IPS DF 6.9 (cell line): ENCODE measurements at regions not wholly inside any gene's neighbourhood (a gene's known extent, or its start where the extent isn't known, plus 50 kb on each side); places are given as distances from the start of the nearest gene placed in this dataset.
"Not testable (repeated sequence)": the region's sequence is repeated elsewhere in the genome, so short reads cannot be mapped to it uniquely, and the experiment has no call there.

ENCODE experiments used
- DNase-seq: peaks from one replicate; pipeline ENCODE4 v3.0.0-alpha.2; 2013; ENCODE audit warnings: low read depth, low spot score
- H3K27ac ChIP-seq: one replicate; pipeline ENCODE4 v1.5.1; 2013; ENCODE audit warnings: low read length, control low read depth
- H3K27me3 ChIP-seq: 2 replicates; pipeline ENCODE4 v1.6.1; 2013; ENCODE audit warnings: mild to moderate bottlenecking, low read length; ENCODE audit not compliant: control insufficient read depth, insufficient read depth
- H3K36me3 ChIP-seq: 2 replicates; pipeline ENCODE4 v1.6.1; 2013; ENCODE audit warnings: low read length; ENCODE audit not compliant: control insufficient read depth, insufficient read depth
- H3K4me1 ChIP-seq: 2 replicates; pipeline ENCODE4 v1.6.1; 2013; ENCODE audit warnings: low read length; ENCODE audit not compliant: control insufficient read depth, insufficient read depth
- H3K4me3 ChIP-seq: 2 replicates; pipeline ENCODE4 v1.5.1; 2013; ENCODE audit warnings: mild to moderate bottlenecking, low read length
- H3K9me3 ChIP-seq: 2 replicates; pipeline ENCODE4 v1.6.1; 2013; ENCODE audit warnings: low read length, inconsistent platforms; ENCODE audit not compliant: control insufficient read depth, insufficient read depth
- WGBS: extraction: QIAGEN DNeasy Blood & Tissue Kit; methylation state at CpG from one replicate; pipeline ENCODE4 v1.1.7; 2013; ENCODE audit warnings: mixed read lengths, missing lambda C conversion rate; ENCODE audit not compliant: insufficient read length, insufficient coverage; 5-methylcytosine and 5-hydroxymethylcytosine counted together

DNA sequence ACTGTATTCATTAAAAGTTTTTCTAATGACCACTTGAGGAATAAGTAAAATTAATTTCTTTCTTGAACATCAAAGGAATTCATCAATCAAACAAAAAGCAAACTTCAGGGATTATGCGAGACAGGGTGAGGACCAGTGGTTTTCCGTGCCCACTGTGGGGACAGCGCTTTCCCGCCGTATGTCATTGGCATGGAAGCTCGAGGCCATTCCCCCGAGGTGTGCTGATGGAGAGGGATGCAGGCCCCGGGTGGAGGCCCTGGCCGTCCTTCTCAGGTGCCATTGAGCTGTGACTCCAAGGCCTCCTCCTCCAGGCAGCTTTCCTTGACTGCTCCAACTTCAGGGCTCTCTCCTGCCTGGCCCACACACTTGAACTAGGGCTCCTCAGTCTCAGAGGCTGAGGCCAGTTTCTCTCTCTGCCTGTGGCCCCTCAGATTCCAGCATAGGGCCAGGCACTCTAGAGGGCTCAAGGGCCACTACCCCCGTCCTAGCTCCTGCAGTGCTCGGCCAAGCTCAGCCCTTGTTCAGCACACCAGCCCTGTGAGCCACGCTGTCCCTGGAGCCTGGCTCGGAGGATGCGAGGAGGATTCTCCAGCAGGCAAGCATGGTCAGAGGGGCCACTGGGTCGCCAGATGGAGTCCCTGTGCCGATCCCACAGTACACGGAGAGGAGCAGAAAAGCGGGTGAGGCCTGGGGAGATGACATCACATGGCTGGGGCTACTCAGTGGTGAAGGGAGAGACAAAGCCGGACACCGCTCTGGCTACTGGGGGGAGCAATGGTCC, 248.0 kb upstream of the SGCG start:
- not testable (repeated sequence) for DNase-seq, H3K4me1 ChIP-seq, H3K27ac ChIP-seq, H3K9me3 ChIP-seq, H3K4me3 ChIP-seq, H3K27me3 ChIP-seq, H3K36me3 ChIP-seq
- no CpG with 5 or more reads among the region's 20 CpGs for WGBS

DNA sequence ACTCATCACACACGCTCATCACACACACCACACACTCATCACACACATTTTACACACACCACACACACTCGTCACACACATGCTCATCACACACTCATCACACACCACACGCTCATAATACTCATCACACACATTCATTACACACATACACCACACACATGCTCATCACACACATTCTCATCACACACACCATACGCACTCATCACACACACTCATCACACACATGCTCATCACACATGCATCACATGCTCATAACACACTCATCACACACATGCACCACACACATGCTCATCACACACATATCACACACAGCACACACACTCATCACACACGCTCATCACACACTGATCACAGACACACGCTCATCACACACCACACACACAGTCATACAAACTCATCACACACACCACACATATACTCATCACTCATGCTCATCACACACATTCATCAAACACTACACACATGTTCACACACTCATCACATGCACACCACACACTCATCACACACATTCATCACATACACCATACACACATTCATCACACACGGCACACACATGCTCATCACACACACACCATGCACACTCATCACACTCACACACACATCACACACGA, 247.1 kb upstream of the SGCG start:
- H3K9me3 ChIP-seq, result no peaks in the 10 kb centered on the region

DNA sequence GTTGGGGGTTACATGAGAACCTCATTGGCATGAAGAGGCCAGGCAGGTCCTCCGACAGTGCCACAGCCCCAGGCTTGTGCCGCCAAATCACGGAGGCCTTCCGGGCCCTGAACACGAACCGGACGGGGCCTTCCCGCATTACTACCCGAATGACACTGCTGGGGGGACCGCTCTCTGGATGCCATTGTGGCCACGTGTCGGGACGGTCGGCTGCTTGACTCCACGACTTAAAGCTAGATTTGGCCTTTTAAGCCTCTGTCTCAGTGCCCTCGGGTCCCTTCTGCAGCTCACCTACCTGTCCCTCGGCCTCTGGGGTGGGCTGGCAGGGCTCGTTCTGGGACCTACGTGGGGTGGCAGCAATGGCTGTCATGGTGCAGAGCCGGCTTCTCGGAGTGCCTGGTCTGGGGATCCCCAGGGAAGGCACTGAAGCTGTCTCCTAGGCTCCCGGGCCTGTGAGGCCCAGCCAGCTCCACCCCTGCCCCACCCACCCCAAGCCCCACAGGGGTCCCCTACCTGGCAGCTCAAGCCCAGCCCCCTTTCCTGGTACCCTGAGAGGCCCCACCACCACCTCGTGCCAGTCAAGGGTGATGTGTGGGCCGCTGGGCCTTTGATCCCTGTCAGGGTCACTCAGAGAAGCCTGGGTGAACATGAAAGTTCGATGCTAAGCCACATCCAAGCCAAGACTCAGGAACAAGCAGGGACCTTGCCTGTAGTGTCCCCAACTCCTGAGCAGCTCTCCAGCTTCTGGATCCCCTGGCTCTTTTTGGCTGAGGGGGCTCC, 245.8 kb upstream of the SGCG start:
- no peaks in the 10 kb centered on the region for H3K27me3 ChIP-seq
- no CpG with 5 or more reads among the region's 25 CpGs for WGBS

More for the DNA sequence above, 247.1 kb upstream of the SGCG start:
- Histone ChIP-seq H3K36me3 (no peaks in the 10 kb centered on the region), H3K4me1 (no peaks in the 10 kb centered on the region), H3K27ac (no peak overlapping the region), H3K4me3 (no peak overlapping the region), H3K27me3 (no peaks in the 10 kb centered on the region)
- WGBS, result 98% methylated on average over 8 of the region's 8 CpGs
- DNase-seq, result no peak

DNA sequence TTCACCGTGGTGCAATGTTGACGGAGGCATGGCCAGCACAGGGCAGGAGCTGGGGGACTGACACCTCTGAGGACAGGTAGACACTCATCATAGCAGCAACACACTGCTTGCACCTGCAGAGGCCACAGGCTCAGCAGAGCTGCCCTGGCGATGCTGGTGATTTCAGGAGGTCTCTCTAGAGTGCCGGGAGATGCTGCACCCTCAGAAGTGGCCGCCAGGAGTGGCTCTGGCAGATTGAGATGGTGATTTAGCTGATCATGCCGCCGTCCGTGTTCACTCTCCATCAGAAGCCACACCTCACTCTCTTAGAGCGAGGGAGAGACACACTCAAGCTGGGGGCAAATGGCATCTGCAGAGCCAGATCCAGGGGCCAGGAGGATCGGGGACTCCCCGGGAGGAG, 244.6 kb upstream of the SGCG start:
- no peaks in the 10 kb centered on the region for H3K27me3 ChIP-seq
- no peaks in the 10 kb centered on the region for H3K36me3 ChIP-seq
- DNase-seq, result no peak
- no peaks in the 10 kb centered on the region for H3K9me3 ChIP-seq
- no peak overlapping the region for H3K27ac ChIP-seq
- no peak overlapping the region for H3K4me3 ChIP-seq
- WGBS, result no CpG with 5 or more reads among the region's 11 CpGs
- no peaks in the 10 kb centered on the region for H3K4me1 ChIP-seq

More for the DNA sequence above, 245.8 kb upstream of the SGCG start:
- Histone ChIP-seq H3K4me3 (no peak overlapping the region), H3K36me3 (no peaks in the 10 kb centered on the region), H3K9me3 (no peaks in the 10 kb centered on the region), H3K27ac (no peak overlapping the region), H3K4me1 (no peaks in the 10 kb centered on the region)
- no peak for DNase-seq

DNA sequence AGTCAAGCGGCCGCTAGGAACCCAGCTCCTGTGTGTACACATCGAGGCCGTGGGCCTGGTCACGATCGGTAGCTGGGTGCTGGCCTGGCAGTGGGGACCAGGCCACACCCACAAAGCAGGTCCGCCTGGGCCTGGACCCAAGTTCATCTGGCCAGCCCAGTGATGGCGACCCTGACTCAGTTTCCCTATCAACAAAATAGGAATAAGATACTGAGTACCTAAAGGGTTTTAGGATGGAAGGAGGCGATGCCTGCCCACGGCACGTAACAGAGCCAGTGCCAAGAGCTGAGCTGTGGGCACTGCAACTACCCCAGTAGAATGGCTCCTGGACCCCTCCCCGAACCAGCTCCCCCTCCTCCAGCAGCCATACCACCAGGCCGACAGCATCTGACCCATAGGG, 243.5 kb upstream of the SGCG start:
- Histone ChIP-seq H3K4me3 (no peak overlapping the region), H3K36me3 (no peaks in the 10 kb centered on the region), H3K4me1 (no peaks in the 10 kb centered on the region), H3K27me3 (no peaks in the 10 kb centered on the region), H3K27ac (no peak overlapping the region), H3K9me3 (no peaks in the 10 kb centered on the region)
- no CpG with 5 or more reads among the region's 13 CpGs for WGBS
- DNase-seq, result no peak

DNA sequence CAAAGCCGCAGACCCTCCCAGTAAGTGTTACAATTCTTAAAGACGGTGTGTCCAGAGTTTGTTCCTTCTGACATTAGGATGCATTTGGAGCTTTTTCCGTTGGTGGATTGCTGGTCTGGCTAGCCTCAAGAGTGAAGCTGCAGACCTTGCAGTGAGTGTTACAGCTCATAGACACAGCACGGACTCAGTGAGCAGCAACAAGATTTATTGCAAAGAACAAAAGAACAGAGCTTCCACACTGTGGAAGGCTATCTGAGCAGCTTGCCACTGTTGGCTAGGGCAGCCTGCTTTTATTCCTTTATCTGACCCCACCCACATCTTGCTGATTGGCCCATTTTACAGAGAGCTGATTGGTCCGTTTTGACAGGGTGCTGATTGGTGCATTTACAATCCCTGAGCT, 242.8 kb upstream of the SGCG start:
- Histone ChIP-seq H3K4me1 (no peaks in the 10 kb centered on the region), H3K9me3 (no peaks in the 10 kb centered on the region)
- no CpG with 5 or more reads among the region's 5 CpGs for WGBS

DNA sequence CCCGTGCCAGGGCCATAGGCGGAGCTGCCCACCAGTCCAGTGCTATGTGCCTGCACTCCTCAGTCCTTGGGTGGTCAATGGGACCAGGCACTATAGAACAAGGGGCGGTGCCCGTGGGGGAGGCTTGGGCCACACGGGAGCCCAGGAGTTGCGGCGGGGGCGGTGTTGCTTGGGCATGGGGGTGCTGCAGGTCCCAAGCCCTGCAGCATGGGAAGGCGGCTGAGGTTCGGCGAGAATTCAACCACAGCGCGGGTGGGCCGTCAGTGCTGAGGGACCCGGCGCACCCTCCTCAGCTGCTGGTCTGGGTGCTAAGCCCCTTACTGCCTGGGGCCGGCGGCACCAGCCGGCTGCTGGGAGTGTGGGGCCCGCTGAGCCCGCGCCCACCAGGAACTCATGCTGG, 242.2 kb upstream of the SGCG start:
- WGBS, result no CpG with 5 or more reads among the region's 22 CpGs
- no peak for DNase-seq
- no peak overlapping the region for H3K4me3 ChIP-seq
- no peaks in the 10 kb centered on the region for H3K4me1 ChIP-seq
- no peaks in the 10 kb centered on the region for H3K27me3 ChIP-seq
- no peak overlapping the region for H3K27ac ChIP-seq
- H3K36me3 ChIP-seq, result no peaks in the 10 kb centered on the region
- H3K9me3 ChIP-seq, result no peaks in the 10 kb centered on the region

More for the DNA sequence above, 242.8 kb upstream of the SGCG start:
- Histone ChIP-seq H3K36me3 (no peaks in the 10 kb centered on the region), H3K4me3 (no peak overlapping the region), H3K27ac (no peak overlapping the region), H3K27me3 (no peaks in the 10 kb centered on the region)
- DNase-seq, result no peak

DNA sequence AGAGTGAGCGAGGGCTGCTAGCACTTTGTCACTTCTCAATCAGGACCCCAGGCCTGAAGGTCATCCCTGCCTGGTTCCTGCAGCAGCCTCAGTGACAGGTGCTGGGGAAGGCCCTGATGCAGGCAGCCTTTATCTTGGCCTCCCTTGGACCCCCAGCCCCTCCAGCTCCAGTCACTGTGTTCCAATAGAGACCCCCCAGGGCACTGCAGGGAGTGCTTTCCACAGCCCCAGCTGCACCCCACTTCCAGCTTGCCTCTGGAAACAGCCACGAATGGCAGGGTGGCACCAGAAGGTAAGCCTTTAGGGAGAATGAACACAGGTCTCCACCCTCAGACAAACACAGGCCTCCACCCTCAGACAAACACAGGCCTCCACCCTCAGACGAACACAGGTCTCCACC, 241.6 kb upstream of the SGCG start:
- Histone ChIP-seq H3K27me3 (no peaks in the 10 kb centered on the region), H3K9me3 (no peaks in the 10 kb centered on the region), H3K4me3 (no peak overlapping the region), H3K27ac (no peak overlapping the region), H3K36me3 (no peaks in the 10 kb centered on the region), H3K4me1 (no peaks in the 10 kb centered on the region)
- no peak for DNase-seq
- no CpG with 5 or more reads among the region's 3 CpGs for WGBS

DNA sequence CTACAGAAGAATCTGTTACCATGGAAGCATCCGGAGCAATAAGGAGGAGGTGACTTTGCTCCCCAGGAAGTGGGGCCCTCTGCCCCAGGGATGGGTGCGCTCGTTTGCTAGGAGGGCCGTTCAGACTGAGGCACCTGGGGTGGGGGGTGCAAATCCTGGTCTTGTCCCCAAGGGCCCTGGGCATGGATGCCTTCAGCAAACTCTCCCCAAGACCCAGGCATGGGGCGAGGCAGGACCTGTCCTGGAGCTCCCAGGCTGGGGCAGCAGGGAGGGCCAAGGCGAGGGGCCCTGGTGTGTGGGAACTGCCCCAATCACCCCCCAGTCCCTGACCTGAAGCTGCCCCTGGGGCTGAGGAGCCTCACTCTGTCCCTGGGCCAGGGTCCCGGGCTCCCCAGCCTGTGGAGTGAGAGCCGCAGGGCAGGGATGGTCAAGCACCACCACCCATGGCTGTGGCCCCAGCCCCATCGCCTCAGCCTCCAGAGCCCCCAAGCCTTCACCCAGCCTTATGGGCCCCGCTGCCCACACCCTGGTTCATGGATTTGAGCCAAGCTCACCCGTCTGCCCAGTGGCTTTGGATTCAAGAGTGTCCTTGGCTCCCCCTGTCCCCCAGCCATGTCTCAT, 240.6 kb upstream of the SGCG start:
- Histone ChIP-seq H3K27me3 (no peaks in the 10 kb centered on the region), H3K27ac (no peak overlapping the region), H3K9me3 (no peaks in the 10 kb centered on the region), H3K36me3 (no peaks in the 10 kb centered on the region), H3K4me1 (no peaks in the 10 kb centered on the region), H3K4me3 (no peak overlapping the region)
- no peak for DNase-seq
- no CpG with 5 or more reads among the region's 11 CpGs for WGBS

DNA sequence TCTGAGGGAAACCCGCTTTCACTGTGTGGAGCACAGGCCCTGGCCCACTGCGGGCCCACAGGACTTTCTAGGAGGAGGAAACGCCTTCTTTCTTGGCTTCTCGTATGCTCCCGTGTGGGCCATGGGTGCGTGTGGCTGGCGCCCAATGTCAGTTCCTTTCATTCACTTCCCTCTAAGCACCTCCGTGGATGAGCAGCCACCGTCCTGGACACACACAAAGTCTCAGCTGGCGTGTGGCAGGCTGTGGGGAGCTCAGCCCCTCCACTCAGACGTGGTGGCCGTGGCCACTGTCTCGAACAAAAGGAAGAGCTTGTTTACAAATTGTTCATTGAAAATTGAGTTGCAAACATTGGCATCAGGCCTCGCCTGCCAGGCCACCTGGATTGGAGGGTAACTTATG, 240.0 kb upstream of the SGCG start:
- no peak for DNase-seq
- no CpG with 5 or more reads among the region's 14 CpGs for WGBS
- Histone ChIP-seq H3K4me3 (no peak overlapping the region), H3K27me3 (no peaks in the 10 kb centered on the region), H3K9me3 (no peaks in the 10 kb centered on the region), H3K27ac (no peak overlapping the region), H3K4me1 (no peaks in the 10 kb centered on the region), H3K36me3 (no peaks in the 10 kb centered on the region)
